Aorta (tissue), 5 donors: ENCODE measurements at regions not wholly inside any gene's neighbourhood (a gene's known extent, or its start where the extent isn't known, plus 50 kb on each side); places are given as distances from the start of the nearest gene placed in this dataset.

Experiments
- ATAC-seq: fragments of 200-7000 bp; cut with Tn5 transposase; one replicate; pipeline ENCODE4 v1.9.1; 2022; ENCODE audit warnings: moderate library complexity; ENCODE audit not compliant: low FRiP score
- DNase-seq, 2 donors: peaks; one replicate each; pipeline ENCODE4 v3.0.0-alpha.2; 2020
- H3K27ac ChIP-seq, 2 donors: one replicate each; pipeline ENCODE4 v1.5.1; 2013; ENCODE audit warnings: low read length in 2 of 2, mild to moderate bottlenecking in 2 of 2, moderate library complexity in 2 of 2, control low read depth in 1 of 2, inconsistent platforms in 1 of 2, low read depth in 1 of 2
- H3K27me3 ChIP-seq, 2 donors: one replicate each; pipeline ENCODE4 v1.6.1; 2013; ENCODE audit warnings: control low read depth in 1 of 2, low read length in 1 of 2, mild to moderate bottlenecking in 1 of 2, moderate library complexity in 1 of 2; ENCODE audit not compliant: insufficient read depth in 2 of 2, control insufficient read depth in 1 of 2
- H3K36me3 ChIP-seq, 2 donors: one replicate each; pipeline ENCODE4 v1.6.1; 2013; ENCODE audit warnings: control low read depth in 1 of 2, low read length in 1 of 2, mild to moderate bottlenecking in 1 of 2; ENCODE audit not compliant: insufficient read depth in 2 of 2, control insufficient read depth in 1 of 2
- H3K4me1 ChIP-seq, 2 donors: one replicate each; pipeline ENCODE4 v1.6.1; 2013; ENCODE audit warnings: low read length in 2 of 2, control low read depth in 1 of 2, mild to moderate bottlenecking in 1 of 2, moderate library complexity in 1 of 2; ENCODE audit not compliant: insufficient read depth in 2 of 2, control insufficient read depth in 1 of 2
- H3K4me3 ChIP-seq, 2 donors: one replicate each; pipeline ENCODE4 v1.5.1; 2013; ENCODE audit warnings: low read length in 2 of 2, control low read depth in 1 of 2, mild to moderate bottlenecking in 1 of 2
- H3K9me3 ChIP-seq: one replicate; pipeline ENCODE4 v1.6.1; 2013; ENCODE audit warnings: mild to moderate bottlenecking, low read length; ENCODE audit not compliant: control insufficient read depth
- WGBS, 2 donors: extraction: QIAGEN DNeasy Blood & Tissue Kit; methylation state at CpG; one replicate each; pipeline ENCODE4 v1.1.7; 2013; 5-methylcytosine and 5-hydroxymethylcytosine counted together
- intact Hi-C, 2 donors: fragments of 100-400 bp; cut with DNase I; formaldehyde crosslinking; loops; one replicate each; pipeline versions ENCODE4 v1.14.2 to v1.15.0; 2022
- donor health status: healthy with polysubstance abuse.
- donor health status: Bipolar disorder and iron deficiency.
- donor health status: DM: no; HTN: no; CAD: no.
- donor health status: DM: no; HTN: no; CAD: no.
- donor health status: DM: yes; HTN: yes; CAD: no.

- ATAC-seq, result no peak
- intact Hi-C loops, result no loop called here
- Histone ChIP-seq H3K27ac (no peak overlapping the region), H3K4me3 (no peak overlapping the region), H3K36me3 (peaks cover 0 to 2% of the 10 kb centered on the region in 2 donors), H3K4me1 (peaks cover 0 to 2% of the 10 kb centered on the region in 2 donors), H3K9me3 (no peaks in the 10 kb centered on the region), H3K27me3 (no peaks in the 10 kb centered on the region)
- WGBS, 2 donors, result 90 to 94% methylated on average over 2 of the region's 2 CpGs
- no peak for DNase-seq
Observed at GRCh38 chr2:18475884-18476283, 84.6 kb downstream of the RDH14 start.

- H3K27ac ChIP-seq, result no peak overlapping the region
Observed at GRCh38 chr2:18474700-18475099, 85.8 kb downstream of the RDH14 start.

GRCh38 chr2:18473241-18474181, 86.9 kb downstream of the RDH14 start:
- no peak for DNase-seq
- 50 to 51% methylated on average over 9 of the region's 9 CpGs for WGBS, 2 donors

More at GRCh38 chr2:18474700-18475099, 85.8 kb downstream of the RDH14 start:
- ATAC-seq, result peak; percentile 56
- Histone ChIP-seq H3K36me3 (no peaks in the 10 kb centered on the region), H3K4me1 (peaks cover 0 to 2% of the 10 kb centered on the region in 2 donors), H3K9me3 (no peaks in the 10 kb centered on the region), H3K4me3 (no peak overlapping the region), H3K27me3 (no peaks in the 10 kb centered on the region)
- no peak for DNase-seq
- WGBS, 2 donors, result 88 to 96% methylated on average over 1 of the region's 1 CpG
- intact Hi-C loops, result no loop called here

GRCh38 chr2:18467749-18468360, 92.6 kb downstream of the RDH14 start:
- WGBS, 2 donors, result 15 to 22% methylated on average over 5 of the region's 5 CpGs
- Histone ChIP-seq H3K27ac (no peak overlapping the region), H3K4me3 (no peak overlapping the region), H3K4me1 (no peaks in the 10 kb centered on the region), H3K36me3 (no peaks in the 10 kb centered on the region), H3K27me3 (no peaks in the 10 kb centered on the region), H3K9me3 (no peaks in the 10 kb centered on the region)
- ATAC-seq (peak; percentile 82), DNase-seq (peak in 1 of 2 donors; percentile 69)
- intact Hi-C loops, result no loop called here

More at GRCh38 chr2:18473241-18474181, 86.9 kb downstream of the RDH14 start:
- H3K27me3 ChIP-seq, result no peaks in the 10 kb centered on the region
- no peaks in the 10 kb centered on the region for H3K9me3 ChIP-seq
- intact Hi-C loops, result no loop called here
- no peak overlapping the region for H3K27ac ChIP-seq
- peak; percentile 80 for ATAC-seq
- H3K36me3 ChIP-seq, result no peaks in the 10 kb centered on the region
- H3K4me1 ChIP-seq, result peaks cover 0 to 2% of the 10 kb centered on the region in 2 donors
- H3K4me3 ChIP-seq, result no peak overlapping the region

GRCh38 chr2:18465979-18466378, 94.5 kb downstream of the RDH14 start:
- Histone ChIP-seq H3K36me3 (no peaks in the 10 kb centered on the region), H3K4me3 (no peak overlapping the region), H3K27ac (no peak overlapping the region), H3K4me1 (no peaks in the 10 kb centered on the region), H3K27me3 (no peaks in the 10 kb centered on the region), H3K9me3 (no peaks in the 10 kb centered on the region)
- intact Hi-C loops, result no loop called here
- 37 to 55% methylated on average over 3 of the region's 3 CpGs for WGBS, 2 donors
- ATAC-seq (no peak), DNase-seq (no peak)

- H3K4me3 ChIP-seq, result no peak overlapping the region
- DNase-seq (no peak), ATAC-seq (no peak)
- intact Hi-C loops, result no loop called here
- no peaks in the 10 kb centered on the region for H3K27me3 ChIP-seq
- H3K27ac ChIP-seq, result no peak overlapping the region
- no peaks in the 10 kb centered on the region for H3K9me3 ChIP-seq
- WGBS, 2 donors, result 97 to 100% methylated on average over 2 of the region's 2 CpGs
- H3K4me1 ChIP-seq, result no peaks in the 10 kb centered on the region
- H3K36me3 ChIP-seq, result no peaks in the 10 kb centered on the region
Observed at GRCh38 chr2:18464913-18465312, 95.5 kb downstream of the RDH14 start.

- no peak overlapping the region for H3K4me3 ChIP-seq
- no peaks in the 10 kb centered on the region for H3K27me3 ChIP-seq
- H3K4me1 ChIP-seq, result peaks cover 4 to 5% of the 10 kb centered on the region in 2 donors
- 0 to 6% methylated on average over 2 of the region's 2 CpGs for WGBS, 2 donors
- peak overlapping the region; percentile 38 to 64 for H3K27ac ChIP-seq
- H3K36me3 ChIP-seq, result no peaks in the 10 kb centered on the region
- no peaks in the 10 kb centered on the region for H3K9me3 ChIP-seq
- no peak for DNase-seq
- peak; percentile 74 for ATAC-seq
- intact Hi-C loops, result loop anchor here in 1 of 2 donors (5.0 kb wide), 1 partner anchor 61 kb away; no protein-coding TSS in a partner anchor
Observed at GRCh38 chr2:18456026-18456425, 104.4 kb downstream of the RDH14 start.

- Histone ChIP-seq H3K9me3 (no peaks in the 10 kb centered on the region), H3K4me3 (no peak overlapping the region), H3K27ac (peak overlapping the region; percentile 38 to 96), H3K36me3 (no peaks in the 10 kb centered on the region), H3K4me1 (peaks cover 4 to 5% of the 10 kb centered on the region in 2 donors), H3K27me3 (no peaks in the 10 kb centered on the region)
- WGBS, 2 donors, result 5 to 6% methylated on average over 5 of the region's 5 CpGs
- ATAC-seq (peak; percentile 71), DNase-seq (no peak)
- intact Hi-C loops, result loop anchor here in 1 of 2 donors (5.0 kb wide), 1 partner anchor 62 kb away; no protein-coding TSS in a partner anchor
Observed at GRCh38 chr2:18455236-18455862, 105.1 kb downstream of the RDH14 start.
